Body of pancreas (tissue), 4 donors: ENCODE measurements at regions not wholly inside any gene's neighbourhood (a gene's known extent, or its start where the extent isn't known, plus 50 kb on each side); places are given as distances from the start of the nearest gene placed in this dataset.

ENCODE experiments used
- ATAC-seq: fragments of 150-250 bp; one replicate; pipeline ENCODE4 v1.9.1; 2016
- DNase-seq, 4 donors: peaks; one replicate each; pipeline ENCODE4 v3.0.0-alpha.2; 2019
- H3K27ac ChIP-seq, 4 donors: fragments of 200-600 bp; sonication (generic); 1 replicate in 3 of 4; 2 replicates in 1 of 4; pipeline versions ENCODE4 v1.5.1 to v1.6.1; 2016 to 2019; ENCODE audit warnings: mild to moderate bottlenecking in 1 of 4, mixed read lengths in 1 of 4, moderate library complexity in 1 of 4
- H3K27me3 ChIP-seq, 2 donors: fragments of 200-600 bp; sonication (generic); one replicate each; pipeline ENCODE4 v1.6.0; 2016; ENCODE audit warnings: mild to moderate bottlenecking in 1 of 2
- H3K36me3 ChIP-seq, 2 donors: fragments of 200-600 bp; sonication (generic); replicated peaks in 1 of 2; 2 replicates each; pipeline ENCODE4 v1.5.1; 2016; ENCODE audit warnings: low read depth in 2 of 2; ENCODE audit not compliant: insufficient read depth in 1 of 2
- H3K4me1 ChIP-seq: fragments of 200-600 bp; sonication (generic); one replicate; pipeline ENCODE4 v1.6.0; 2016
- H3K4me3 ChIP-seq, 2 donors: fragments of 200-600 bp; sonication (generic); 1 replicate in 1 of 2; 2 replicates in 1 of 2; pipeline ENCODE4 v1.5.1; 2016 to 2019
- H3K9me3 ChIP-seq, 3 donors: fragments of 200-600 bp; sonication (generic); 1 replicate in 2 of 3; 2 replicates in 1 of 3; pipeline ENCODE4 v1.5.1; 2016
- CTCF ChIP-seq, 7 experiments: fragments of 450-650 bp in 4 of 7; fragments of 200-600 bp in 3 of 7; sonication (generic) in 3 of 7; IDR thresholded peaks; one replicate each; pipeline ENCODE4 v1.5.1; 2016 to 2019; ENCODE audit warnings: antibody characterized with exemption in 7 of 7
- POLR2A ChIP-seq, 3 donors: fragments of 450-650 bp; IDR thresholded peaks; one replicate each; pipeline ENCODE4 v1.6.1; 2016; ENCODE audit warnings: antibody characterized with exemption in 3 of 3, mild to moderate bottlenecking in 2 of 3
- WGBS, 2 donors: methylation state at CpG; one replicate each; pipeline ENCODE4 v1.1.5; 2017; 5-methylcytosine and 5-hydroxymethylcytosine counted together
- intact Hi-C: fragments of 100-400 bp; cut with DNase I; formaldehyde crosslinking; loops from one replicate; pipeline ENCODE4 v1.15.1; 2023

DNA sequence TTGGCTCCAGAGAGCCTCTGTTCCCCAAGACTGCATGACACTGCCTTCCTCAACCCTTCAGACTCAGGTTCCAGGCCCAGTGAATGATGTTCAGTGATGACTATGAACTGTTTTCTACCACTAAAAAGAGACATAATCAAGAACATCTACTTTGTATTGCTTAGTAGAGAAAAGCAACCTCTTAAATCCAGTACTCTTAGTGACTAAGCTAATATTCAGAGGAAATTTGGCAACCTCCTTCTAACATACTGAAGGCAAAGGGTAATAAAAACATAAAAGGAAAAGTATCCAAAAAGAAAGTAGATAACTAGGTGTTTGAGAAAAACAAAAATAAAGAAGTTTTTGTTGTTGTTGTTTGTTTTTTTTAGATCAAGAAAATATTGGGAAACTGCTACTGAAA lies 153.3 kb upstream of the RUNX1 start:
- intact Hi-C loops: no loop called here
- no peak for DNase-seq
- no peak overlapping the region for H3K27ac ChIP-seq

GRCh38 chr21:35201799-35202198 lies 152.7 kb upstream of the RUNX1 start:
- no peak overlapping the region for H3K27ac ChIP-seq
- no peak for ATAC-seq
- TF ChIP-seq CTCF (IDR thresholded peaks at IDR 0.05) (no peak), POLR2A (IDR thresholded peaks at IDR 0.05) (no peak)
- H3K4me1 ChIP-seq: peaks cover 13% of the 10 kb centered on the region
- DNase-seq: no peak
- no peaks in the 10 kb centered on the region for H3K36me3 ChIP-seq
- intact Hi-C loops: no loop called here
- H3K9me3 ChIP-seq: no peaks in the 10 kb centered on the region
- no peak overlapping the region for H3K4me3 ChIP-seq
- no peaks in the 10 kb centered on the region for H3K27me3 ChIP-seq

More for the DNA sequence above, 153.3 kb upstream of the RUNX1 start:
- no peaks in the 10 kb centered on the region for H3K9me3 ChIP-seq
- no peak for TF ChIP-seq POLR2A (IDR thresholded peaks at IDR 0.05)
- H3K36me3 ChIP-seq: no peaks in the 10 kb centered on the region
- no peak for ATAC-seq
- H3K4me1 ChIP-seq: peaks cover 13% of the 10 kb centered on the region
- no peaks in the 10 kb centered on the region for H3K27me3 ChIP-seq
- H3K4me3 ChIP-seq: no peak overlapping the region

DNA sequence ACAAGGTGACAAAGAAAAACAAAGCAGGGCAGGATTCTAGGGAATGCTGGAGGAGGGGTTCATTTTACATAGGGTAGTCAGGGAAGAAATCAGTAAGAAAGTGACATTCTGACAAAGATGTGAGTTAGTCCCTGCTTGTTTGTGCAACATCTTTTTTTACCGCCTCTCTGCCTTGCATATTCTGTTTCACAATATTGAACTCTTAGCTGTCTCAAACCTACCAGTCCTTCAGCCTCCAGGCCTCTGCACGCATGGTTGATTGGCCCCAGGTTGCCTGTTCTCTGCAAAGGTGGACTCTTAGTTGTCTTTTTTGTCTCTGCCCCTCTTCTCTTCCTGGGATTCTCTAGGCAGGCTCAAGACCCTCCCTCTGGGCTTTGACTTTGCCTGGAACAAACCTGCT lies 152.2 kb upstream of the RUNX1 start:
- WGBS, 2 donors: 92 to 93% methylated on average over 2 of the region's 2 CpGs
- H3K9me3 ChIP-seq: no peaks in the 10 kb centered on the region
- H3K4me3 ChIP-seq: no peak overlapping the region
- no peak for TF ChIP-seq POLR2A (IDR thresholded peaks at IDR 0.05)
- TF ChIP-seq CTCF (IDR thresholded peaks at IDR 0.05): no peak
- ATAC-seq: no peak
- intact Hi-C loops: no loop called here
- no peak for DNase-seq
- no peaks in the 10 kb centered on the region for H3K36me3 ChIP-seq
- no peak overlapping the region for H3K27ac ChIP-seq
- peaks cover 13% of the 10 kb centered on the region for H3K4me1 ChIP-seq
- no peaks in the 10 kb centered on the region for H3K27me3 ChIP-seq

- no peak overlapping the region for H3K27ac ChIP-seq
- H3K4me3 ChIP-seq: no peak overlapping the region
- no peak for ATAC-seq
- H3K27me3 ChIP-seq: no peaks in the 10 kb centered on the region
- 38 to 77% methylated on average over 1 of the region's 1 CpG for WGBS, 2 donors
- H3K36me3 ChIP-seq: no peaks in the 10 kb centered on the region
- no peaks in the 10 kb centered on the region for H3K4me1 ChIP-seq
- intact Hi-C loops: no loop called here
- H3K9me3 ChIP-seq: no peaks in the 10 kb centered on the region
- TF ChIP-seq CTCF (IDR thresholded peaks at IDR 0.05): no peak
- no peak for TF ChIP-seq POLR2A (IDR thresholded peaks at IDR 0.05)
- no peak for DNase-seq
Observed at GRCh38 chr21:35199733-35200015, 150.6 kb upstream of the RUNX1 start.

DNA sequence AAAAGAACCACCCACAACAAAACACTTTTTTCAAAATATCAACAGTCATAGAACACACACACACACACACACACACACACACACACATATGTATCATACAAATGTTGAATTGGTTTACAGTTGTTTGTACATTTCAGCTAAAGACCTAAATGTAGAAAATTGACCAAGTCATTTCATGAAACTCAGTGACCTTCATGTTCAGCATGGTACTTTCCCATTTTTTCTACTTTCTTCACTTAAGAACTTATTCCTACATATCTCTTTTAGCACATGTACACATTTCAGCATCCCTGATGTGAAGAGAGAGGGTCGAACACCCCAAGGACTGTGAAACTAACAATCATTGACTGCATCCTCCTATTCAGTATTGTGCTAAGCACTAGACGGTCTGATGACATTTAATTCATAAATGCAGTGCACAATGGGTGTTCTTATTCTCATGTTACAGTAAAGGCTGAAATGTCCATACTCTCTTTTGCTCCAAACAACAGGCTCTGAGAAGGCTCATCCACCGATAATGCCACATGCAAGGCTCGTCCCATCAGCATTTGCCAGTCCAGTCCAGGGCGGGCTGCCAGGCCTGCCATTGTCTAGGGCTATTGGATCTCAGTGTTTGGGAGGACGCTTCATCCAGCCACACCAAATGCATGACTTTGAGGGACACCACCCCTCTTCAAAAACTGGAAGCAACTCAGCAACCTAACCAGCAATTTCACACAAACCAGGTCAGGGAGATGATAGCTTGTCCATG lies 150.1 kb upstream of the RUNX1 start:
- no peak overlapping the region for H3K4me3 ChIP-seq
- WGBS, 2 donors: 87 to 88% methylated on average over 6 of the region's 6 CpGs
- no peak overlapping the region for H3K27ac ChIP-seq
- no peaks in the 10 kb centered on the region for H3K27me3 ChIP-seq
- no peaks in the 10 kb centered on the region for H3K36me3 ChIP-seq
- H3K9me3 ChIP-seq: no peaks in the 10 kb centered on the region
- no peak for DNase-seq
- H3K4me1 ChIP-seq: no peaks in the 10 kb centered on the region
- intact Hi-C loops: no loop called here
- ATAC-seq: no peak
- TF ChIP-seq POLR2A (IDR thresholded peaks at IDR 0.05): no peak
- no peak for TF ChIP-seq CTCF (IDR thresholded peaks at IDR 0.05)
